Right lobe of liver (tissue), 6 donors: ENCODE measurements at regions not wholly inside any gene's neighbourhood (a gene's known extent, or its start where the extent isn't known, plus 50 kb on each side); places are given as distances from the start of the nearest gene placed in this dataset.

Experiments
- ATAC-seq, 4 donors: fragments of 200-7000 bp; cut with Tn5 transposase; one replicate each; pipeline ENCODE4 v1.9.1; 2020; ENCODE audit warnings: mild to moderate bottlenecking in 4 of 4, moderate library complexity in 4 of 4
- DNase-seq, 3 donors: peaks; one replicate each; pipeline ENCODE4 v3.0.0-alpha.2; 2020
- H3K27ac ChIP-seq, 3 donors: fragments of 200-600 bp; one replicate each; pipeline ENCODE4 v1.8.0; 2022
- H3K27me3 ChIP-seq, 2 donors: fragments of 200-600 bp; one replicate each; pipeline ENCODE4 v1.8.0; 2022
- H3K36me3 ChIP-seq, 4 donors: fragments of 200-600 bp; sonication (generic) in 1 of 4; one replicate each; pipeline versions ENCODE4 v1.5.1 to v1.8.0; 2017 to 2022; ENCODE audit warnings: control low read depth in 1 of 4
- H3K4me1 ChIP-seq, 4 donors: fragments of 200-600 bp; sonication (generic) in 1 of 4; one replicate each; pipeline versions ENCODE4 v1.5.1 to v1.8.0; 2017 to 2022; ENCODE audit warnings: control low read depth in 1 of 4
- H3K4me3 ChIP-seq, 3 donors: fragments of 200-600 bp; one replicate each; pipeline ENCODE4 v1.8.0; 2022
- H3K9me3 ChIP-seq, 4 donors: fragments of 200-600 bp; sonication (generic) in 1 of 4; one replicate each; pipeline versions ENCODE4 v1.5.1 to v1.8.0; 2017 to 2022; ENCODE audit warnings: control low read depth in 1 of 4
- CTCF ChIP-seq, 4 donors: fragments of 200-600 bp in 3 of 4; fragments of 450-650 bp in 1 of 4; IDR thresholded peaks; one replicate each; pipeline versions ENCODE4 v1.5.1 to v1.8.0; 2016 to 2022; ENCODE audit warnings: antibody characterized with exemption in 4 of 4, mild to moderate bottlenecking in 2 of 4
- POLR2A ChIP-seq: fragments of 450-650 bp; IDR thresholded peaks from one replicate; pipeline ENCODE4 v1.6.1; 2017; ENCODE audit warnings: antibody characterized with exemption, mild to moderate bottlenecking
- whole genome bisulfite sequencing: methylation state at CpG from one replicate; pipeline ENCODE4 v1.1.6; 2018; ENCODE audit warnings: low coverage, low lambda C conversion rate; ENCODE audit not compliant: insufficient coverage; ENCODE audit errors: missing lambda C conversion rate; 5-methylcytosine and 5-hydroxymethylcytosine counted together
- intact Hi-C, 2 donors: fragments of 100-400 bp; cut with DNase I; formaldehyde crosslinking; loops; one replicate each; pipeline versions ENCODE4 v1.11.2 to v1.14.1; 2022
- donor health status: DM: no; HTN: yes; CAD: no.
- donor health status: DM: no; HTN: no; CAD: no.
- donor health status: DM: no; HTN: no; CAD: no.
- donor health status: DM: no; HTN: yes; CAD: no.
- donor health status: DM: no; HTN: yes; CAD: no.

- intact Hi-C loops, result no loop called here
- Histone ChIP-seq H3K4me3 (no peak overlapping the region), H3K4me1 (peaks cover 0 to 8% (median 2%) of the 10 kb centered on the region in 4 donors), H3K9me3 (no peaks in the 10 kb centered on the region), H3K36me3 (no peaks in the 10 kb centered on the region), H3K27me3 (no peaks in the 10 kb centered on the region), H3K27ac (no peak overlapping the region)
- TF ChIP-seq POLR2A, result no peak
- TF ChIP-seq CTCF (IDR thresholded peaks at IDR 0.05), result no peak
- ATAC-seq (no peak), DNase-seq (no peak)
- 85% methylated on average over 1 of the region's 1 CpG for WGBS
Observed at GRCh38 chr4:104722467-104722866, 227.8 kb upstream of the CXXC4 start.

- no peaks in the 10 kb centered on the region for H3K36me3 ChIP-seq
- H3K27me3 ChIP-seq, result no peaks in the 10 kb centered on the region
- ATAC-seq, result peak in 1 of 4 donors; percentile 9
- H3K9me3 ChIP-seq, result no peaks in the 10 kb centered on the region
- no peak for DNase-seq
- peaks cover 0 to 16% (median 7%) of the 10 kb centered on the region in 4 donors for H3K4me1 ChIP-seq
- no peak overlapping the region for H3K27ac ChIP-seq
- intact Hi-C loops, result no loop called here
- no peak overlapping the region for H3K4me3 ChIP-seq
- no peak for TF ChIP-seq CTCF (IDR thresholded peaks at IDR 0.05)
- TF ChIP-seq POLR2A, result no peak
- 73% methylated on average over 5 of the region's 5 CpGs for WGBS
Observed at GRCh38 chr4:104726002-104726401, 231.3 kb upstream of the CXXC4 start.

- Histone ChIP-seq H3K4me3 (no peak overlapping the region), H3K36me3 (no peaks in the 10 kb centered on the region), H3K27me3 (no peaks in the 10 kb centered on the region), H3K9me3 (no peaks in the 10 kb centered on the region), H3K4me1 (peaks cover 0 to 16% (median 7%) of the 10 kb centered on the region in 4 donors), H3K27ac (peak overlapping the region; percentile 38 to 69 (median 51))
- TF ChIP-seq POLR2A (no peak), CTCF (IDR thresholded peaks at IDR 0.05) (no peak)
- 23% methylated on average over 3 of the region's 3 CpGs for WGBS
- intact Hi-C loops, result no loop called here
- ATAC-seq (peak; percentile 74 to 78 (median 76)), DNase-seq (no peak)
Observed at GRCh38 chr4:104727643-104728042, 232.9 kb upstream of the CXXC4 start.

- DNase-seq (peak in 2 of 3 donors; percentile 34 to 55), ATAC-seq (peak; percentile 93 to 98 (median 95))
- WGBS, result 27% methylated on average over 1 of the region's 3 CpGs
- no peaks in the 10 kb centered on the region for H3K27me3 ChIP-seq
- peak overlapping the region in 1 of 3 donors; percentile 2 for H3K4me3 ChIP-seq
- TF ChIP-seq POLR2A (no peak), CTCF (IDR thresholded peaks at IDR 0.05) (no peak)
- H3K27ac ChIP-seq, result peak overlapping the region; percentile 38 to 69 (median 51)
- no peaks in the 10 kb centered on the region for H3K9me3 ChIP-seq
- H3K4me1 ChIP-seq, result peaks cover 0 to 16% (median 7%) of the 10 kb centered on the region in 4 donors
- intact Hi-C loops, result no loop called here
- H3K36me3 ChIP-seq, result no peaks in the 10 kb centered on the region
Observed at GRCh38 chr4:104728380-104729122, 233.9 kb upstream of the CXXC4 start.
